ENCODE measurements at regions not wholly inside any gene's neighbourhood (a gene's known extent, or its start where the extent isn't known, plus 50 kb on each side); places are given as distances from the start of the nearest gene placed in this dataset.
"Not testable (repeated sequence)": the region's sequence is repeated elsewhere in the genome, so short reads cannot be mapped to it uniquely, and the experiment has no call there.

- DNase-seq (ENCODE audit: low spot score): no peak
- in situ Hi-C loops (cut with MboI; ENCODE audit: low sequenced_read_pairs, unreplicated experiment): no loop called here
- TF ChIP-seq, protein P1, sequence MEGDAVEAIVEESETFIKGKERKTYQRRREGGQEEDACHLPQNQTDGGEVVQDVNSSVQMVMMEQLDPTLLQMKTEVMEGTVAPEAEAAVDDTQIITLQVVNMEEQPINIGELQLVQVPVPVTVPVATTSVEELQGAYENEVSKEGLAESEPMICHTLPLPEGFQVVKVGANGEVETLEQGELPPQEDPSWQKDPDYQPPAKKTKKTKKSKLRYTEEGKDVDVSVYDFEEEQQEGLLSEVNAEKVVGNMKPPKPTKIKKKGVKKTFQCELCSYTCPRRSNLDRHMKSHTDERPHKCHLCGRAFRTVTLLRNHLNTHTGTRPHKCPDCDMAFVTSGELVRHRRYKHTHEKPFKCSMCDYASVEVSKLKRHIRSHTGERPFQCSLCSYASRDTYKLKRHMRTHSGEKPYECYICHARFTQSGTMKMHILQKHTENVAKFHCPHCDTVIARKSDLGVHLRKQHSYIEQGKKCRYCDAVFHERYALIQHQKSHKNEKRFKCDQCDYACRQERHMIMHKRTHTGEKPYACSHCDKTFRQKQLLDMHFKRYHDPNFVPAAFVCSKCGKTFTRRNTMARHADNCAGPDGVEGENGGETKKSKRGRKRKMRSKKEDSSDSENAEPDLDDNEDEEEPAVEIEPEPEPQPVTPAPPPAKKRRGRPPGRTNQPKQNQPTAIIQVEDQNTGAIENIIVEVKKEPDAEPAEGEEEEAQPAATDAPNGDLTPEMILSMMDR (IDR thresholded peaks at IDR 0.05; ENCODE audit: borderline replicate concordance, control extremely low read depth, extremely low read depth, insufficient read depth, missing control alignments): no peak
Measured at GRCh38 chr3:95522449-95522848, 1291.9 kb upstream of the EPHA6 start.

DNA sequence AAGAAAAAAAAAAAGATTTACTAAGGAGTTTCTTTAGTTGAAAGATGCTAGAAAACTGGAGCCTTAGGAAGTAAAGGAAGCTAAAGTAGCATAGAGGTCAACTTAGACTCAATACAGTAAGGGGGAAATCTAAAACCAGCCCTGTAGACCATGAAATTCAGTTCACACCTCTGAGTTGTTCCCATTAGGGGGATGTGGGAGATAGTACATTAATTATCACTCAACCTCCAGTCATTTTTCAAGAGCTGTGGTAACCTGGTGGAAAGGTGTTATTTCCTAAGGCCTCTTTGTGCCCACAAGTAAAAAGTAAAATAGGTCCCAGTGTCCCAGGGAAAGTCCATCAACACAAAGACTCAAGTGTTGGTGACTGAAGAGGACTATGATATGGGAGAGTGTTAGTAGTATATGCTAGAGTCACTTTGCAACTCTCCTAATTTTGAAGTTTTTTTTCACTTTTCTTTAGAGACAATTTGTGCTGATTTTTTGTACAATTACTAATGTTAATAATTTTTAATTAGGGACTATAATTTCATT lies 1274.4 kb upstream of the EPHA6 start:
- no peak for DNase-seq (ENCODE audit: low spot score)
- TF ChIP-seq, protein P1 (IDR thresholded peaks at IDR 0.05; ENCODE audit: borderline replicate concordance, control extremely low read depth, extremely low read depth, insufficient read depth, missing control alignments): no peak
- in situ Hi-C loops (cut with MboI; ENCODE audit: low sequenced_read_pairs, unreplicated experiment): no loop called here

DNA sequence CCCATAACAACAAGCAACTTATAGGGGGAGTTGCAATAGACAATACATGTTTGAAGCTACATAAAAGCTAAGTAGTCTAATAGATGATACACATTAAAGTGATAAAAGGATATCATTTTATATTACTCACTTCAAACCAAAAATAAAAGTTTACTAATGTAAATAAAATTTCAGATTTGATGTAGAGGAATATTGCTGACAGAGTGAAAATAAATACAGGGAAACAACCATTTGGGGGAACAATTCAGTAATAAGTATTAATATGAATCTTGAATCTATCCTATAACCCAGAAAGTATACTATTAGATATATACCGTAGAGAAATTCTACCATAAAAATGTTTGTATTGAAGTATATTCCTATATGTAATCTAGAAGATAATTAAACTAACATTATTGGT lies 1248.9 kb upstream of the EPHA6 start:
- DNase-seq (ENCODE audit: low spot score): no peak
- TF ChIP-seq, protein P1 (IDR thresholded peaks at IDR 0.05; ENCODE audit: borderline replicate concordance, control extremely low read depth, extremely low read depth, insufficient read depth, missing control alignments): no peak
- in situ Hi-C loops (cut with MboI; ENCODE audit: low sequenced_read_pairs, unreplicated experiment): no loop called here

DNA sequence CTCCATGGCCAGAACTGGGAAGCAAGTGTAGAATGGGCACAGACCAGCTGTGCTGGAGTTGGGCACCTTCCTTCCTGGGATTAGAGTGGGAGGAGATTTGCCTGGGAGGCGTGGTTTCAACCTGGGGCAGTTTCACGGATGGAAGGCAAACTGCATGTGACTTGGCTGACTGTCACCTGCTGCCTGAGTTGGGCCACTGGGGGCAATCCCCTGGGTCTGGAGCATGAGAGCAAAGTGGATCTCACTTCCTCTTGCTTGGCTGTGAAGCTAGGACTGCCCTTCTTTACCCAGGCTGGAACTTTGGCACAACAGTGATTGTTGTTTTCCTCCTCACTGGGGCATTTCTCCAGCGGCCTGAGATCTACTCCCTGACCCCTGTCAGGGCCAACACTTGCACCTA lies 1247.0 kb upstream of the EPHA6 start:
- TF ChIP-seq, protein P1 (IDR thresholded peaks at IDR 0.05; ENCODE audit: borderline replicate concordance, control extremely low read depth, extremely low read depth, insufficient read depth, missing control alignments): no peak
- in situ Hi-C loops (cut with MboI; ENCODE audit: low sequenced_read_pairs, unreplicated experiment): no loop called here
- no peak for DNase-seq (ENCODE audit: low spot score)

GRCh38 chr3:95586754-95587153 lies 1227.6 kb upstream of the EPHA6 start:
- in situ Hi-C loops (cut with MboI; ENCODE audit: low sequenced_read_pairs, unreplicated experiment): no loop called here
- TF ChIP-seq, protein P1 (IDR thresholded peaks at IDR 0.05; ENCODE audit: borderline replicate concordance, control extremely low read depth, extremely low read depth, insufficient read depth, missing control alignments): no peak
- no peak for DNase-seq (ENCODE audit: low spot score)

GRCh38 chr3:95587641-95588040 lies 1226.8 kb upstream of the EPHA6 start:
- DNase-seq (ENCODE audit: low spot score); in situ Hi-C loops (cut with MboI; ENCODE audit: low sequenced_read_pairs, unreplicated experiment): not testable (repeated sequence)

DNA sequence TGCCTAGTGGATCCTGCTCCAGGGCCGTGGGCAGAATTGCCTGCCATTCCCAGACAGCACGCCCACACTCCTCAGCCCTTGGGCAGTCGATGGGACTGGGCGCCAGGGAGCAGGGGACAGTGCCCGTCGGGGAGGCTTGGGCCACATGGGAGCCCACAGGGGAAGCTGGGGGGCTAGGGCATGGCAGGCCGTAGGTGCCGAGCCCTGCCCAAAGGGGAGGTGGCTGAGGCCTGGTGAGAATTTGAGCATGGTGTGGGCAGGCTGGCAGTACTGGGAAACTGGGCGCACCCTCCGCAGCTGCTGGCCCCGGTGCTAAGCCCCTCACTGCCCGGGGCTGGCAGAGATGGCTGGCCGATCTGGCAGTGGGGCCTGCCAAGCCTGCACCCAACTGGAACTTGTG lies 1225.9 kb upstream of the EPHA6 start:
- DNase-seq (ENCODE audit: low spot score): no peak
- TF ChIP-seq, protein P1 (IDR thresholded peaks at IDR 0.05; ENCODE audit: borderline replicate concordance, control extremely low read depth, extremely low read depth, insufficient read depth, missing control alignments): no peak
- in situ Hi-C loops (cut with MboI; ENCODE audit: low sequenced_read_pairs, unreplicated experiment): no loop called here
